ENCODE measurements at regions not wholly inside any gene's neighbourhood (a gene's known extent, or its start where the extent isn't known, plus 50 kb on each side); places are given as distances from the start of the nearest gene placed in this dataset.

GRCh38 chr20:50343490-50344179, 153.0 kb downstream of the CEBPB start:
- TF ChIP-seq, protein P1, sequence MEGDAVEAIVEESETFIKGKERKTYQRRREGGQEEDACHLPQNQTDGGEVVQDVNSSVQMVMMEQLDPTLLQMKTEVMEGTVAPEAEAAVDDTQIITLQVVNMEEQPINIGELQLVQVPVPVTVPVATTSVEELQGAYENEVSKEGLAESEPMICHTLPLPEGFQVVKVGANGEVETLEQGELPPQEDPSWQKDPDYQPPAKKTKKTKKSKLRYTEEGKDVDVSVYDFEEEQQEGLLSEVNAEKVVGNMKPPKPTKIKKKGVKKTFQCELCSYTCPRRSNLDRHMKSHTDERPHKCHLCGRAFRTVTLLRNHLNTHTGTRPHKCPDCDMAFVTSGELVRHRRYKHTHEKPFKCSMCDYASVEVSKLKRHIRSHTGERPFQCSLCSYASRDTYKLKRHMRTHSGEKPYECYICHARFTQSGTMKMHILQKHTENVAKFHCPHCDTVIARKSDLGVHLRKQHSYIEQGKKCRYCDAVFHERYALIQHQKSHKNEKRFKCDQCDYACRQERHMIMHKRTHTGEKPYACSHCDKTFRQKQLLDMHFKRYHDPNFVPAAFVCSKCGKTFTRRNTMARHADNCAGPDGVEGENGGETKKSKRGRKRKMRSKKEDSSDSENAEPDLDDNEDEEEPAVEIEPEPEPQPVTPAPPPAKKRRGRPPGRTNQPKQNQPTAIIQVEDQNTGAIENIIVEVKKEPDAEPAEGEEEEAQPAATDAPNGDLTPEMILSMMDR (IDR thresholded peaks at IDR 0.05; ENCODE audit: low read depth, low read length): no peak
- TF ChIP-seq EZH2phosphoT487 (IDR thresholded peaks at IDR 0.05; ENCODE audit: low read depth): no peak
